ENCODE measurements at regions not wholly inside any gene's neighbourhood (a gene's known extent, or its start where the extent isn't known, plus 50 kb on each side); places are given as distances from the start of the nearest gene placed in this dataset.

- RAD21 ChIA-PET (ENCODE audit: unreplicated experiment), result interaction anchor here (0.7 to 6.2 kb wide), 17 partner anchors 8 to 253 kb away, joined by 3 to 134 read pairs (median 6); partner anchors contain the start of gene MYLIP
- SMC1A ChIA-PET (ENCODE audit: uncharacterized antibody, unreplicated experiment), result interaction anchor here (1.1 to 9.2 kb wide), 9 partner anchors 11 to 287 kb away, joined by 3 to 183 read pairs (median 6); no protein-coding TSS in a partner anchor
- H4K20me1 ChIP-seq (ENCODE audit: control insufficient read depth, insufficient read depth), result no peaks in the 10 kb centered on the region
- CTCF ChIA-PET, result interaction anchor here (0.8 to 1.8 kb wide), 4 partner anchors 26 to 255 kb away, joined by 4 to 7 read pairs (median 4); no protein-coding TSS in a partner anchor
- peaks cover 18% of the 10 kb centered on the region for H3K4me1 ChIP-seq (ENCODE audit: control insufficient read depth, insufficient read depth, low read length)
- H3K36me3 ChIP-seq (ENCODE audit: control insufficient read depth in 2 of 2, insufficient read depth in 2 of 2, low read length in 1 of 2), result no peaks in the 10 kb centered on the region
- POLR2A ChIA-PET, result interaction anchor here (0.7 to 2.1 kb wide), 7 partner anchors 12 to 325 kb away, joined by 3 to 8 read pairs (median 4); no protein-coding TSS in a partner anchor
- H3K27me3 ChIP-seq (replicated peaks in 1 of 2; ENCODE audit: control insufficient read depth in 2 of 2, insufficient read depth in 2 of 2, low read length in 1 of 2), result no peaks in the 10 kb centered on the region
- H3K79me2 ChIP-seq (ENCODE audit: control insufficient read depth, insufficient read depth, low read length), result no peaks in the 10 kb centered on the region
- H3K9me3 ChIP-seq (replicated peaks; ENCODE audit: control insufficient read depth, insufficient read depth, low read length), result no peaks in the 10 kb centered on the region; the same call in 1 of the 3 replicates
- H3K9ac ChIP-seq (ENCODE audit: control insufficient read depth, insufficient read depth, low read length), result no peak overlapping the region
- H2AFZ ChIP-seq (ENCODE audit: control insufficient read depth, low read depth, low read length), result no peak overlapping the region
- H3K4me3 ChIP-seq, result no peak overlapping the region
- FAIRE-seq (no peak), DNase-seq (ENCODE audit: low read depth, low spot score) (no peak), ATAC-seq (no peak)
- TF ChIP-seq ZNF24 (IDR thresholded peaks at IDR 0.05) (peak; percentile 86), CEBPZ (IDR thresholded peaks at IDR 0.05; ENCODE audit: low read depth, low read length) (no peak), BCLAF1 (IDR thresholded peaks at IDR 0.05) (no peak), SMAD1 (IDR thresholded peaks at IDR 0.05; ENCODE audit: low read depth, partially characterized antibody) (no peak)
- no TSS peak for BruUV-seq (replicated peaks)
- in situ Hi-C loops (cut with MboI) (no loop called here), intact Hi-C loops (cut with micrococcal nuclease; ENCODE audit: unreplicated experiment) (loop anchor here (5.0 kb wide), 2 partner anchors 98 to 183 kb away; no protein-coding TSS in a partner anchor)
- H3K4me2 ChIP-seq (ENCODE audit: control insufficient read depth, insufficient read depth), result 0 out of 2 replicates have a peak overlapping the region, but pooled peaks have one; percentile 15
- H3K27ac ChIP-seq (ENCODE audit: control insufficient read depth, insufficient read depth), result no peak overlapping the region
- WGBS (ENCODE audit: insufficient coverage, insufficient replicate concordance, low lambda C conversion rate, missing lambda C conversion rate), result 5% methylated on average over 1 of the region's 1 CpG
Observed at GRCh38 chr6:15875797-15876196, 213.0 kb upstream of the DTNBP1 start.

Data from GM12878 (cell line).